Kidney (tissue), 13 donors: ENCODE measurements at regions not wholly inside any gene's neighbourhood (a gene's known extent, or its start where the extent isn't known, plus 50 kb on each side); places are given as distances from the start of the nearest gene placed in this dataset.

Source experiments
- DNase-seq, 5 donors: peaks; one replicate each; pipeline ENCODE4 v3.0.0-alpha.2; 2013 to 2020
- FAIRE-seq: peaks from 2 replicates; lab custom pipeline; 2012; peaks lifted over from hg19 to GRCh38; lab: Jason Lieb, UNC
- H3K27ac ChIP-seq, 2 donors: one replicate each; pipeline ENCODE4 v1.7.0; 2013; ENCODE audit warnings: low read depth in 2 of 2, low read length in 2 of 2, inconsistent platforms in 1 of 2
- H3K27me3 ChIP-seq: one replicate; pipeline ENCODE4 v1.7.1; 2013; ENCODE audit warnings: low read length, inconsistent platforms; ENCODE audit not compliant: control insufficient read depth, insufficient read depth
- H3K36me3 ChIP-seq, 3 donors: one replicate each; pipeline versions ENCODE4 v1.7.0 to v1.7.1; 2013; ENCODE audit warnings: low read length in 3 of 3, control low read depth in 1 of 3, inconsistent platforms in 1 of 3; ENCODE audit not compliant: insufficient read depth in 3 of 3, control insufficient read depth in 2 of 3
- H3K4me1 ChIP-seq, 3 donors: one replicate each; pipeline versions ENCODE4 v1.7.0 to v1.7.1; 2013; ENCODE audit warnings: low read length in 3 of 3, inconsistent platforms in 1 of 3, low read depth in 1 of 3; ENCODE audit not compliant: control insufficient read depth in 2 of 3, insufficient read depth in 2 of 3
- H3K4me3 ChIP-seq, 3 donors: one replicate each; pipeline versions ENCODE4 v1.7.0 to v1.8.1; 2013; ENCODE audit warnings: low read length in 3 of 3, control low read depth in 1 of 3, inconsistent platforms in 1 of 3
- H3K9ac ChIP-seq, 3 donors: one replicate each; pipeline versions ENCODE4 v1.7.0 to v1.7.1; 2013; ENCODE audit warnings: low read length in 3 of 3, control low read depth in 1 of 3, inconsistent platforms in 1 of 3
- H3K9me3 ChIP-seq, 3 donors: one replicate each; pipeline versions ENCODE4 v1.7.0 to v1.7.1; 2013; ENCODE audit warnings: low read length in 3 of 3, control low read depth in 1 of 3, inconsistent platforms in 1 of 3; ENCODE audit not compliant: control insufficient read depth in 2 of 3, insufficient read depth in 1 of 3
- CTCF ChIP-seq: IDR thresholded peaks from 3 replicates; pipeline ENCODE4 v1.5.1; 2012; ENCODE audit warnings: mild to moderate bottlenecking, moderate library complexity, borderline replicate concordance; ENCODE audit not compliant: insufficient read depth; ENCODE audit errors: extremely low read depth
- intact Hi-C: fragments of 100-400 bp; cut with DNase I; formaldehyde crosslinking; loops from one replicate; pipeline ENCODE4 v1.11.1; 2022
- donor health status: control.
- donor health status: control.
- donor health status: control.
- donor health status: control.
- donor health status: control.
- donor health status: DM: yes; HTN: yes; CAD: no.
- donor health status: Normal renal cell carcinoma (clear cell type).

- Histone ChIP-seq H3K9ac (no peak overlapping the region), H3K27ac (no peak overlapping the region), H3K4me1 (no peaks in the 10 kb centered on the region), H3K36me3 (no peaks in the 10 kb centered on the region), H3K4me3 (no peak overlapping the region), H3K9me3 (no peaks in the 10 kb centered on the region), H3K27me3 (no peaks in the 10 kb centered on the region)
- TF ChIP-seq CTCF, result no peak
- DNase-seq, result no peak
- intact Hi-C loops, result no loop called here
- FAIRE-seq, result no peak
These were observed 586.2 kb downstream of the RAB28 start for GRCh38 chr4:12897954-12898353.

- intact Hi-C loops, result no loop called here
- no peaks in the 10 kb centered on the region for H3K4me1 ChIP-seq
- DNase-seq, result no peak
- no peak overlapping the region for H3K9ac ChIP-seq
- no peak overlapping the region for H3K27ac ChIP-seq
- no peak for TF ChIP-seq CTCF
- no peaks in the 10 kb centered on the region for H3K9me3 ChIP-seq
- no peak for FAIRE-seq
- no peak overlapping the region for H3K4me3 ChIP-seq
- H3K36me3 ChIP-seq, result no peaks in the 10 kb centered on the region
- H3K27me3 ChIP-seq, result no peaks in the 10 kb centered on the region
These were observed 590.1 kb downstream of the RAB28 start for GRCh38 chr4:12894062-12894461.

- TF ChIP-seq CTCF, result no peak
- no peaks in the 10 kb centered on the region for H3K36me3 ChIP-seq
- no peak for DNase-seq
- H3K27me3 ChIP-seq, result no peaks in the 10 kb centered on the region
- intact Hi-C loops, result no loop called here
- no peaks in the 10 kb centered on the region for H3K9me3 ChIP-seq
- H3K9ac ChIP-seq, result no peak overlapping the region
- FAIRE-seq, result no peak
- H3K4me3 ChIP-seq, result no peak overlapping the region
- H3K27ac ChIP-seq, result no peak overlapping the region
- H3K4me1 ChIP-seq, result no peaks in the 10 kb centered on the region
These were observed 595.1 kb downstream of the RAB28 start for GRCh38 chr4:12889054-12889453.
